HCT116 (cell line): ENCODE measurements at regions not wholly inside any gene's neighbourhood (a gene's known extent, or its start where the extent isn't known, plus 50 kb on each side); places are given as distances from the start of the nearest gene placed in this dataset.

Experiments used
- ATAC-seq: fragments of 200-7000 bp; cut with Tn5 transposase; 2 replicates; pipeline ENCODE4 v1.9.1; 2020; ENCODE audit warnings: mild to moderate bottlenecking, moderate library complexity
- BruUV-seq: library from RNA; stranded (reverse); fragments of 400-500 nt; replicated peaks from 2 replicates; lab custom pipeline; 2021; lab: Mats Ljungman, UMichigan
- CTCF ChIA-PET: fragments of 300-600 bp; sonication (Branson Sonifier 250); formaldehyde crosslinking; loops from one replicate; lab custom pipeline; 2021; ENCODE audit warnings: antibody characterized with exemption; lab: Charles Lee
- POLR2A ChIA-PET: fragments of 300-600, 350-600 bp; sonication (Branson Sonifier 250); formaldehyde crosslinking; loops from one replicate; lab custom pipeline; 2021; ENCODE audit warnings: antibody characterized with exemption; lab: Charles Lee
- RAD21 ChIA-PET, 2 experiments: fragments of 300-600 bp; sonication (Branson Sonifier 250); formaldehyde crosslinking; loops; one replicate each; lab custom pipeline; 2023; ENCODE audit warnings: low total read pairs in 2 of 2; ENCODE audit not compliant: uncharacterized antibody in 2 of 2, unreplicated experiment in 2 of 2, low non-redundant PET in 1 of 2; lab: Charles Lee
- DNase-seq: peaks from one replicate; pipeline ENCODE4 v3.0.0-alpha.2; 2010; ENCODE audit warnings: low read depth, low spot score
- H2AFZ ChIP-seq: fragments of 200-600 bp; shearing (Covaris generic), sonication (generic); 2 replicates; pipeline ENCODE4 v1.6.1; 2017; ENCODE audit warnings: low read depth, mixed run types, mixed read lengths, antibody characterized with exemption, low read length; ENCODE audit not compliant: poor library complexity, severe bottlenecking
- H3K27ac ChIP-seq: 2 replicates; pipeline ENCODE4 v1.5.1; 2012; ENCODE audit warnings: low read depth, low read length
- H3K27me3 ChIP-seq: fragments of 200-600 bp; sonication (generic); 2 replicates; pipeline ENCODE4 v1.6.1; 2016; ENCODE audit warnings: mixed run types, low read length, mixed read lengths; ENCODE audit not compliant: insufficient read depth
- H3K36me3 ChIP-seq, 2 experiments: fragments of 200-500 bp in 1 of 2; fragments of 200-600 bp in 1 of 2; sonication (Bioruptor generic) in 1 of 2; sonication (generic) in 1 of 2; 2 replicates each; pipeline versions ENCODE4 v1.5.1 to v1.6.1; 2014 to 2016; ENCODE audit warnings: low read length in 2 of 2, inconsistent platforms in 1 of 2, mixed read lengths in 1 of 2, mixed run types in 1 of 2; ENCODE audit not compliant: insufficient read depth in 2 of 2, control insufficient read depth in 1 of 2
- H3K4me1 ChIP-seq, 2 experiments: fragments of 200-600 bp in 1 of 2; sonication (generic) in 1 of 2; 2 replicates each; pipeline versions ENCODE4 v1.5.1 to v1.6.1; 2012 to 2017; ENCODE audit warnings: low read length in 2 of 2, inconsistent platforms in 1 of 2, mild to moderate bottlenecking in 1 of 2, mixed read lengths in 1 of 2, mixed run types in 1 of 2, moderate library complexity in 1 of 2; ENCODE audit not compliant: insufficient read depth in 2 of 2, control insufficient read depth in 1 of 2
- H3K4me2 ChIP-seq: fragments of 200-600 bp; sonication (generic); 2 replicates; pipeline ENCODE4 v1.6.1; 2017; ENCODE audit warnings: mixed run types, low read length, mixed read lengths
- H3K4me3 ChIP-seq, 2 experiments: fragments of 200-600 bp in 1 of 2; sonication (generic) in 1 of 2; replicated peaks in 1 of 2; 2 replicates each; pipeline ENCODE4 v1.5.1; 2011 to 2016; ENCODE audit warnings: low read length in 2 of 2, control low read depth in 1 of 2, low read depth in 1 of 2, mild to moderate bottlenecking in 1 of 2, mixed read lengths in 1 of 2, mixed run types in 1 of 2
- H3K79me2 ChIP-seq: fragments of 200-600 bp; sonication (generic); 2 replicates; pipeline ENCODE4 v1.6.1; 2017; ENCODE audit warnings: mild to moderate bottlenecking, mixed run types, low read length, moderate library complexity, mixed read lengths; ENCODE audit not compliant: insufficient read depth
- H3K9ac ChIP-seq: fragments of 200-600 bp; sonication (generic); 2 replicates; pipeline ENCODE4 v1.6.1; 2016; ENCODE audit warnings: low read length, mixed read lengths
- H3K9me2 ChIP-seq: fragments of 200-600 bp; sonication (generic), shearing (Covaris generic); 2 replicates; pipeline ENCODE4 v1.6.1; 2017; ENCODE audit warnings: mixed run types, mild to moderate bottlenecking, moderate library complexity; ENCODE audit not compliant: insufficient read depth
- H3K9me3 ChIP-seq, 2 experiments: fragments of 200-500 bp in 1 of 2; fragments of 200-600 bp in 1 of 2; sonication (Bioruptor generic) in 1 of 2; sonication (generic) in 1 of 2; 2 replicates each; pipeline ENCODE4 v1.6.1; 2014 to 2017; ENCODE audit warnings: low read length in 2 of 2, mixed read lengths in 2 of 2, inconsistent platforms in 1 of 2, low read depth in 1 of 2, mild to moderate bottlenecking in 1 of 2, mixed run types in 1 of 2, moderate library complexity in 1 of 2; ENCODE audit not compliant: control insufficient read depth in 1 of 2, insufficient read depth in 1 of 2
- H4K20me1 ChIP-seq: fragments of 200-600 bp; sonication (generic), shearing (Covaris generic); 2 replicates; pipeline ENCODE4 v1.6.1; 2017; ENCODE audit warnings: mixed run types, mild to moderate bottlenecking, moderate library complexity; ENCODE audit not compliant: insufficient read depth
- ATF3 ChIP-seq: IDR thresholded peaks from 2 replicates; pipeline ENCODE4 v1.6.1; 2012
- CBX3 ChIP-seq: IDR thresholded peaks from 2 replicates; pipeline ENCODE4 v1.6.1; 2012; ENCODE audit warnings: low read depth
- CEBPB ChIP-seq: IDR thresholded peaks from 2 replicates; pipeline ENCODE4 v1.6.1; 2012; ENCODE audit warnings: low read depth
- EGR1 ChIP-seq: IDR thresholded peaks from 2 replicates; pipeline ENCODE4 v1.6.1; 2012; ENCODE audit warnings: low read depth
- ELF1 ChIP-seq: IDR thresholded peaks from 2 replicates; pipeline ENCODE4 v1.6.1; 2012; ENCODE audit warnings: low read depth, borderline replicate concordance
- EZH2 ChIP-seq: fragments of 200-600 bp; sonication (generic); IDR thresholded peaks from 2 replicates; pipeline ENCODE4 v1.6.1; 2017; ENCODE audit warnings: antibody characterized with exemption, mixed run types
- EZH2phosphoT487 ChIP-seq: fragments of 200-600 bp; IDR thresholded peaks from 2 replicates; pipeline ENCODE4 v1.6.1; 2018; ENCODE audit warnings: antibody characterized with exemption, borderline replicate concordance
- FOSL1 ChIP-seq: IDR thresholded peaks from 2 replicates; pipeline ENCODE4 v1.6.1; 2012; ENCODE audit warnings: low read depth
- JUND ChIP-seq: IDR thresholded peaks from 2 replicates; pipeline ENCODE4 v1.6.1; 2012
- MAX ChIP-seq: IDR thresholded peaks from 2 replicates; pipeline ENCODE4 v1.6.1; 2012
- POLR2A ChIP-seq: IDR thresholded peaks from 2 replicates; pipeline ENCODE4 v1.7.0; 2011; ENCODE audit warnings: borderline replicate concordance; ENCODE audit not compliant: insufficient read depth, insufficient read length; ENCODE audit errors: extremely low read depth
- POLR2AphosphoS5 ChIP-seq: IDR thresholded peaks from 2 replicates; pipeline ENCODE4 v1.6.1; 2011; ENCODE audit warnings: mild to moderate bottlenecking, low read depth, low read length, moderate library complexity
- REST ChIP-seq: IDR thresholded peaks from 2 replicates; pipeline ENCODE4 v1.6.1; 2012; ENCODE audit warnings: low read depth
- SIN3A ChIP-seq: IDR thresholded peaks from 2 replicates; pipeline ENCODE4 v1.6.1; 2012; ENCODE audit warnings: low read depth
- ZBTB33 ChIP-seq: IDR thresholded peaks from 2 replicates; pipeline ENCODE4 v1.6.1; 2011; ENCODE audit warnings: mild to moderate bottlenecking, low read length, moderate library complexity; ENCODE audit not compliant: insufficient replicate concordance; ENCODE audit errors: extremely low read depth
- ZFX ChIP-seq: fragments of 450-650 bp; IDR thresholded peaks from 2 replicates; pipeline ENCODE4 v1.6.1; 2017
- intact Hi-C: fragments of 100-400 bp; cut with micrococcal nuclease; formaldehyde crosslinking; loops from 2 replicates; pipeline ENCODE4 v1.10.0; 2022

- DNase-seq (no peak), ATAC-seq (no peak)
- H3K27ac ChIP-seq = no peak overlapping the region
- no peaks in the 10 kb centered on the region for H4K20me1 ChIP-seq
- H3K9me3 ChIP-seq = peaks cover 0 to 2% of the 10 kb centered on the region in 2 experiments; a peak in 1 of 4 replicates
- no peak for TF ChIP-seq FOSL1
- TF ChIP-seq ZFX = no peak
- no peak for TF ChIP-seq CBX3
- TF ChIP-seq MAX = no peak
- no peak for TF ChIP-seq POLR2AphosphoS5
- TF ChIP-seq JUND = no peak
- TF ChIP-seq EZH2 = no peak
- no peak for TF ChIP-seq CEBPB
- TF ChIP-seq POLR2A = no peak
- TF ChIP-seq ATF3 = no peak
- TF ChIP-seq SIN3A = no peak
- no peak for TF ChIP-seq ZBTB33
- TF ChIP-seq EGR1 = no peak
- no peak for TF ChIP-seq EZH2phosphoT487
- no peak for TF ChIP-seq REST
- TF ChIP-seq ELF1 = no peak
- no TSS peak for BruUV-seq
- no peaks in the 10 kb centered on the region for H3K36me3 ChIP-seq
- intact Hi-C loops = no loop called here
- no peak overlapping the region for H3K9ac ChIP-seq
- no peaks in the 10 kb centered on the region for H3K27me3 ChIP-seq
- H3K4me1 ChIP-seq = peaks cover 3 to 23% of the 10 kb centered on the region in 2 experiments; a peak in 3 of 4 replicates
- no peak overlapping the region for H3K4me2 ChIP-seq
- H2AFZ ChIP-seq = no peak overlapping the region
- RAD21 ChIA-PET = no interaction called here
- POLR2A ChIA-PET = no interaction called here
- H3K4me3 ChIP-seq = no peak overlapping the region
- H3K9me2 ChIP-seq = no peaks in the 10 kb centered on the region
- CTCF ChIA-PET = no interaction called here
- no peaks in the 10 kb centered on the region for H3K79me2 ChIP-seq
These were observed 314.0 kb upstream of the KCNJ16 start for GRCh38 chr17:69761011-69761410.
